Hematopoietic multipotent progenitor cell (in vitro differentiated cells): ENCODE measurements at regions not wholly inside any gene's neighbourhood (a gene's known extent, or its start where the extent isn't known, plus 50 kb on each side); places are given as distances from the start of the nearest gene placed in this dataset.
A peak's percentile ranks its signal among the peaks of the same experiment; 100 is the strongest.

Experiments
- DNase-seq, 3 donors: peaks; one replicate each; pipeline ENCODE4 v3.0.0-alpha.2; 2011 to 2015; ENCODE audit warnings: low read depth in 2 of 3, low spot score in 2 of 3

DNA sequence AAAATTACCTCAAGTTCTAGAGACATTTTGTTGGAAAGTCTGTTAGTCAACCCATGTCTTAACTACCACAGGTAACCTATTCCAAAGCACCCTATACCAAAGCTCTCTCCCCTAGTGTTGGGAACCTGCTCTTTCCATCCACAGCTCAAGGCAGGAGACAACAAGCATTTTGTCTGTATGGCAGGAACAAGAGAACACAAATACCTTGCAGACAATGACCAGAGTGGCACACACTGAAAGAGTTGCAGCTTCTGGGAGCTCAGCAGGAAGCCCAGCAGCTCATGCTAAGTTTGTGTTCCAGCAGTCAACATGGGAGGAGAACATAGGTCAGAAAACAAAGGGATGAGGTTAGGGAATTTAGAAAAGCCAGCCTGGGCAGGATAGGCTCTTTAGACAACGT is 300.8 kb downstream of the HHIPL2 start:
- DNase-seq: no peak

GRCh38 chr1:222243902-222244301 is 304.0 kb downstream of the HHIPL2 start:
- DNase-seq: no peak

- no peak for DNase-seq
These were observed 305.4 kb downstream of the HHIPL2 start for GRCh38 chr1:222242492-222242891.

DNA sequence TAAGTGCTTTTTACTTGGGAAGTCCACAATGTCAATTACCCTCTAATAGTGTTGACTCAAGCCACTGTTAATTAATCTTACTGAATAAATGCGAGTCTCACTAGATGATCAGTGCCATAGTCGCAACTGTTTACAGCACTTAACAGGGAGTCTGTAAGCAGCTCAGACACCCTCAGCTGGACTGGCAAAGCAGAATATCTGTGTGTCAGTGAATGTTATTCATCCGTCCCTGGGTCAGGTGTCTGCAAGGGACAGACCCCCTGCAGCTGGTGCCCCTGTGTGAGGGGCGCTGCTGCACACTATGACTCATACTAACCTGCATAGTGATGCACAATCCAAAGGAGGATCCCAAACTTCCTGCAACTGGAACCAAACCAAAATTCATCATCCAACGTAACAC is 306.5 kb downstream of the HHIPL2 start:
- no peak for DNase-seq

GRCh38 chr1:222240536-222241181 is 307.2 kb downstream of the HHIPL2 start:
- DNase-seq: no peak

- DNase-seq: no peak
These were observed 308.8 kb downstream of the HHIPL2 start for GRCh38 chr1:222239130-222239529.

GRCh38 chr1:222234351-222234750 is 313.6 kb downstream of the HHIPL2 start:
- DNase-seq: no peak

GRCh38 chr1:222233444-222234158 is 314.3 kb downstream of the HHIPL2 start:
- no peak for DNase-seq

DNA sequence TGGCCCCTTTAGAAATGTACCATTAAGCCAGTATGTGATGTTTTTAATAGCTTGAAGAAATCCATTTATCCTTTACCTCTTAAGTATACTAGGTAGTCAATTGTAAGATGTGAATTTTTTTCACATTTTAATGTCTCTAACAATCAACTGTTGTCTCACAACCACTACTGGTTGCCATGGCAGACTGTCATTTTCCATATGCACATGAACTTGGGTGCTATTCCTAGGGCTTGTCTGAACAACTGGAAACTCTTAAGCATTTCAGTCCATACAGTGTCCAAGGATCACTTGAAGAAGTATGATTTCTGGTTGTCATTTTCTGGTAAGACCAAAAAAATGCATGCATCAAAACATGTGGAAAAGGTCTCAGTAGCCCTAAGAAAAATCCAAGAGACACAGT is 315.1 kb downstream of the HHIPL2 start:
- DNase-seq: no peak

DNA sequence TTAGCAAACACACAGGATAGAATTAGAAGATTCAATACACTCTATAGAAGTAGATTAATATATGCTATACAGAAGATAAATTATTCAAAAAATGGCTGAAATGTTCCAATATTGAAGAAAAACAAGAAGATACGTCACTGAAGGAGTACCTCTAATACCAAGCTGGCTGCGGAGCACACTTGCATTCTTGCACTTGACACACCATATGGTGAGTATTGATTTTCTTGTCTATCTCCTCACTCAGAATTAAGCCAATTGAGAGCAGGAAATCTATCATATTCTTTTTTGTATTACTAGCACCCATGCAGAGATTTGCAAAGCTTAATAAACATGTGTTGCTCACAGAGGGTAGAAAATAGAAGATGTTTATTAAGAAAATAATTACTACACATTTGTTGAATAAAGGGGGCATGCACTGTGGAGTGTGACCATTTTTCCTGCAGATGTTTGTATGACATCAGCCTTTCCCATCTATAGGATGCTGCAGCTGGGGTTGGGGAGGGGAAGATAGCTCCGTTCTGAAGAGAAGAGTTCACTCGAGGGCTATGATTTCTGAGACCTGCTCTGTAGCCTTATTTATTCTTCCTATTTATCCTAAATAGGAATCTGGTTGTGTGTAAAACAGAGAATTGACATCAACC is 318.1 kb downstream of the HHIPL2 start:
- no peak for DNase-seq

DNA sequence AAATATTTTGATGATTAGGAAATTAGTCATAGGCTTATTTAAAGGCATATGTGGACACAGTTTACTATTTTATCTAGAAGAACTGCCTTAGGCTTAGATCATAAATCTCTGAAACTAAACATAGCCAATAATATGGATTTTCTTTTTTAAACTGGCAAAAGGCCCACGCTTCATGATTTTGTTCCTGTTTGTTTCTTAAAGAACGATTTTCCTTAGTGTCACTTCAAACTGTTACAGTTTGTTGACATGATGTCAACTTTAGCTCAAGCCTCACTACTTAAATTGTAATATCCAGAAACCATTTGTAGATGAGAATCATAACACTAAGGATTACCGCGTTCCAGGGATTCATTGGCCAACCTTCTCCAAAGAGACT is 322.6 kb downstream of the HHIPL2 start:
- no peak for DNase-seq

GRCh38 chr1:222224636-222225315 is 323.1 kb downstream of the HHIPL2 start:
- DNase-seq: peak in 1 of 3 donors; percentile 6

GRCh38 chr1:222224156-222224555 is 323.7 kb downstream of the HHIPL2 start:
- no peak for DNase-seq

GRCh38 chr1:222223010-222223409 is 324.9 kb downstream of the HHIPL2 start:
- no peak for DNase-seq

DNA sequence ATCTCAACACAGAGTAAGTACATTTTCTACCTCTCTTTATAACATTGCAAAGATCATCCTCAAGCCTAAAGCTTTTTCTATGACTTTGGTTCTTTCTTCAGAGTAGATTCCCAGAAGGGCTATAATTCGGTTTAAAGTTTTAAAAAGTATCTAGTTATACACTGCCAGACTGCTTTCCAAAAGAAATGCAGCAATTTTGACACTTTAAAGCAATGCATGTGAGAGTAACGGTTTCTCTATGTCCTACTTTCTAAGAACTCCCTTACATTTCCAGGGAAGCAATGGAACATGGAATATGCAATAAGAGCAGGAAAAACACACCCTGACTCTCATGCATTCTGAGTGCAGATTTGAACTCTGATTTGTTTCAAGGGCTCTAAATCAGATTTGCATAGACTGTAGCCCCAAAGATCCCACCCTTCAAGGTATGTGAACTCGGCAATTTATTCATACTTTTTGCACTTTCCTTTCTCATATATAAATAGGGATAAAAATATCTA is 331.6 kb downstream of the HHIPL2 start:
- DNase-seq: no peak

DNA sequence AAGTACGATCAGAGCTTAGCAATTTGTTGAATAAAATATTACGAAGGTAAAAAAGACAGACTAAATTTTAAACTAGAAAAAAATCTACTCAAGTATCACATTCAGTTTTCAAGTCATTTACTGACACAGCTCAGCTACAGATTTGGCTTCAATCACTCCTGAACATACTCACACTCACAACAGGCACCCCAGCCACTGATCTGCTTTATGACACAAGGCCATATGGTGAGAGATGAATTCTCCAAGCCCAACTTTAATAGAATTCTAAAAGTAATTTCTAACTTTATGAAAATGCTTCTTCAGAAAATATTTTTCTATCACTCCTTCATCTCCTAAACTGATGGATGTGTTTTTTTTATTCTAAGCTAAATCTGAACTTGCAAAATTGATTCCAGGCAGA is 337.1 kb downstream of the HHIPL2 start:
- DNase-seq: no peak

DNA sequence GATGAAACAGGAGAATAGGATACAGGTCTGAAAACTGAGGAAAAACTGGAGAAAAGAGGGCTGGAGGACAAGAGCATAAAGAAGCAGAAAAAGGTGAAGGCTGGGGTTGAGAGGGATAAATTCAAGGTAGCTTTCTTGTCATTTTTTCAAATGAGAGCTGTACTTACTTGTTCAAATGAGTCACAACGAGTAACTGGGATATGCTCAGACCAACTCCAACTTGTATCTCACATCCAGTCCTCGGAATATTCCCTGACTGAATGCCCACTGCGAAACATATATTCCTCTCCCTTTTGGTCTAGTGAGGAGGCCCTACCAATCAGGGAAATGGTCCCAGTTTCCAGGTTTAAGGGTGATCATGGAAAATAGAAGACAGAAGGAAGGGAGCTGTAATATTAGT is 343.4 kb downstream of the HHIPL2 start:
- no peak for DNase-seq

DNA sequence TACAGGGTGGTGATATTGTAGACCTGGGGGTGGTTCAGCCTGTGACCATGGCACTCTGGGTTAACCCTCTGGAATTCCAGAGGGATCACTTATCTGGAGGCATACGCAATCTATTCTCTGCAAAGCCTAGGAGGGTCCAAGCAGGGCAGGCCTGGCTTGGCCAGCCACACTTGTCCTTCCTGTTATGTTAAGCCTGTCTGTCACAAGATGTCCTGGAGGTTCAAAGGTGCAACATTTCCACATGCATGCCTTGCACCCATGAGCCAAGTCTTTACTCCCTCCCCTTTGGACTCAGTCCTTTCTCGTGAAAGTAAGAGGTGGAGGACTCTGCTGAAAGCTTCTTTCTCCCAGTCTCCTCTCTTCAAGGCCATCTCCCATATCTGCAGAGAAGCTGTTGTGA is 345.1 kb downstream of the HHIPL2 start:
- no peak for DNase-seq

DNA sequence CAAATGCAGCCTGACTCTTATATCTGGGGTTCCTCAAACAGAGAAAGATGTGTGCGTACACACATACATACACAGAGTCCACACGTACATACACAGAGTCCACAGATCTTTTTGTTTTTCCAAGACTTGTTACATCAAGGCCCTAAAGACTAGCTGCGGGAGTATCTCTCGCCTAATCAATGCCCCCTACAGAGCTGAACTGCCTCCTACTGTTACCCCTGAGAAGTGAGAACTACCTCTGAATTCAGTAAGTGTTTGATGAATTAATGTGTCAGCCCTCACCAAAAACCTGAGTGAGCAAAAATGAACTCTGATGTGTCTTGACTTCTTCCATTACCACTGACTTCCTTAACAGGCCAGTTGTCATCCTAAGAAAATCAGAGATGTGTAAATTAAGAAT is 351.2 kb downstream of the HHIPL2 start:
- no peak for DNase-seq

- DNase-seq: no peak
These were observed 351.6 kb downstream of the HHIPL2 start for GRCh38 chr1:222196288-222196687.

DNA sequence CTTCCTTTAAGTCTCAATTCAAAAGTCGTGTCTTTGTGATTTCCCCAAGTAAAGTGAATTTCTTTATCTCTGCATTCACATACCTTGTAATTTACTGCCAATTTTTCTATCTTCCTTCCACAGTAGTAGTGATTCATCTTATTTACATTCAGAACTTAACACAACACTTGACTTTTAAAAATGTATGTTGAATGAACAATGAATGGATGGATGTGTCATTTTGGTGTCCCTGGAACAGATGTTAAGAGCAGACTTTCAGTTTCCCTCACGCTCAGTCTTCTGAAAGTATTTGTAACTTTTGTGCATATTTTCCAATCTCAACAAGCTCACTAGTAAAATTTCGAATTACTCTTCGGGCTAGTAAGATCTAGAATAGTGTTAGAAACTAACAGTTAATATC is 352.0 kb downstream of the HHIPL2 start:
- DNase-seq: no peak
